GM18499 (cell line): ENCODE measurements at regions not wholly inside any gene's neighbourhood (a gene's known extent, or its start where the extent isn't known, plus 50 kb on each side); places are given as distances from the start of the nearest gene placed in this dataset.

Source experiments
- ATAC-seq: cut with Tn5 transposase; IDR thresholded peaks from one replicate; pipeline ENCODE4 v1.9.1; 2021; ENCODE audit warnings: moderate number of reproducible peaks; ENCODE audit not compliant: insufficient read depth, unreplicated experiment

DNA sequence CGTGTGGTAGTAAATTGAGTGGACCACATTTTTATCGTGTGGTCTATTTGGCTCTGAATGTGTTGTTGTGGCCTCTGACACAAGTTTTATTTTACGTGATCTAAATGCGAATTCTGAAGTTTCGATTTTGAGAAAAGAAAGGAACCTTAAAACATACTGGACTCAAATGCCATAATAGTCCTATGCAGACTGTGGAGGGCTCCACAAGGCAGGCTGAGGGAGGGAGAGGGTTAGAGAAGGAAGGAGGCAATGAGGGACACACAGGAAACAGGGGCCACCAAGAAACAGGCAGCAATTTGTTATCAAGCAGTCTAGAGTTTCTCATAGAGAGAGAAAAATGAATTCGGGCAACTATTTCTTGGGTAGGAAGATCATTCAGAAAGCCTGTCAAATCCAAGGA lies 110.4 kb upstream of the SEMA6A start:
- ATAC-seq, result no peak

DNA sequence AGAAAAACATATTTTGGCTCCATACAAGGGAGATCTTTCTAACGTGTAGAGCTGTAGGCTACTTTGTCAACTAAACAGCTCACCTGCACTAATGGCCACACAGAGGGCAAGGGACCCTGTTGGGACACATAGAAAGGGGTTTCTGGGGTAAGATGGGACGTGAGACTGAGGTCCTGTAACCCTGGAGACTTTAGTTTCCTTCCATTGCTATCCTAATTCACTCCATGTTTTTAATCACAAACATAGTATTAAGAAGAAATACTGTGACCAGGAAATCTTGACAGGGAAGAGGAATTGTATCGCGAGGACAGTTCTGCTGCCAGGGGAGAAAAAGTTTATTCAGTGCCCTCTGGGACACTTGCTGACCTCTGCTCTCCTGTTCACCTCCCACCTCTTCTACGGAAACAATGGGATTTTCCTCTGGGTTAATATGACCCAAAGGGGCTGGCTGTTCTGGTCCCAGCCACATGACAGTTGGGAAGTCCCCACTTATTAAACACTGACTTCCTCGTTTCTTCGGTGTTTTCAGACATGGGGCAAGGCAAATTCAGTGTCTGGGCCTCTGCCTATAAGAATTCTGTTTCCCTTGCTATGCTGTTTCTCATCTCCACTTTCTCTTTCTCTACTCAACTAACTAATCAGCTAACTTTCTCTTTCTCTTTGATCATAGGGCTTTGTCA lies 106.9 kb upstream of the SEMA6A start:
- peak; percentile 96 for ATAC-seq

DNA sequence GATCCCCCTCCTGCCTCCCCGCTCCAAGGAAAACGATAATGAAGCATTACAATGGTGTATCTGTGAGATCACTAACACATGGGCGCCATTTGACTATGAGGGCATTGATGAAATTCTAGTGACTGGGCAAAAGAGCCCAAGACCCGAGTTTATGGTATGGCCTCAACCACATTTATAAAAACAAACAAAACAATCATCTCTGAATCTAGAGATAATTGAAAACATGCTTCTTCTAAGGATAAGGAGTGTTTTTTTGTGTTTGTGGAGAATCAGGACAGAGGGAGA lies 100.9 kb upstream of the SEMA6A start:
- no peak for ATAC-seq

DNA sequence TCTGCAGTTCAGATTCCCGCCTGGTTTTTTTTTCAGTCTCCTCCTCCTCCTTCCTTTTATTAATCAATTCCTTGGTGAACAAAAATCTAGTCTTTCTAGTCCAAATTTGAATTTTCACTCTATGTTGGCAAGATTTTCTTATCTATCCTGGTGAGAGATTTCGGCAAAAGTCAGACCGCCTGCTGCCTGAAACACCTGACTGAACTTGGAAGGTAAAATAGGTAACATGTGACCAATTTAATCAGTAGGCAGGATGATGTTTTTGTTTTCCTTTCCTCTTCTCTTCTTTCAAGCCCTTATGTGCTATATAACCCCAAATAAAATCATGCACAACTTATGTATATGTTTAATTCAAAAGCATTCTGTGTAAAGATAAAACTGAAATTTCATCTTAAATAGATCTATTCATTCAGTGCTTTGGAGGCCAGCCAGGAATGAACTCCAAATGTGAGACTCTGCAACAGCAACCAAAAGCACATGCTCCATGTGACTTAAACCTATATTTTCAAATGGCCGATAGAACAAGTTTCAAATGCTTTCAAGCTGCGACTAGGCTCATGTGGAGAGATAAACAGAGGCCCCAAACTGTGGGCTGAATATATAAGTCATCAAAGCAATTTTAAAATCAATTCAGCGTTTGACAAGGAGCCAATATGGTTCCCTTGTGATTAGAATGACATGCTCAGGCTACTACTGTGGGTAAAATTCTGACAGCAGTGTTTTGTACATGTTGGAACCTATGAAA lies 100.4 kb upstream of the SEMA6A start:
- ATAC-seq, result no peak

GRCh38 chr5:116673453-116673852 lies 98.8 kb upstream of the SEMA6A start:
- ATAC-seq, result no peak

DNA sequence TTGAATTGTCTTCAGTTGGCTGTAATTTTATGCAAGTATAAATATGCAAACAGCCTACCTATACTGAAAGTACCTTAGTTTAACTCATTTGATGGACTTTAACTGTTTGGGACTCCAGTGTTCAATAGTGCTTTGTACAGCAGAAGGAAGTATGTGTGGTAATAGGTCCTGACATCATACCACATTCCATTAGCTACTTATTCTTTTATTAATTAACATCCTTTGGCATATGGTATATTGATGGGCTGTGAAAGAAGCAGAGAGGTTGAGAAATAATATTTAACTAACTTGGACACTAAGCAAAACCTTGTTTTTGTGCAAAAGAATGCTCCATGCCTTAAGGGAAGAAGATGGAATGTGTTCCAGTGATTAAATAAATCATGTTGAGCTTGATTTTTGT lies 97.6 kb upstream of the SEMA6A start:
- ATAC-seq, result no peak

DNA sequence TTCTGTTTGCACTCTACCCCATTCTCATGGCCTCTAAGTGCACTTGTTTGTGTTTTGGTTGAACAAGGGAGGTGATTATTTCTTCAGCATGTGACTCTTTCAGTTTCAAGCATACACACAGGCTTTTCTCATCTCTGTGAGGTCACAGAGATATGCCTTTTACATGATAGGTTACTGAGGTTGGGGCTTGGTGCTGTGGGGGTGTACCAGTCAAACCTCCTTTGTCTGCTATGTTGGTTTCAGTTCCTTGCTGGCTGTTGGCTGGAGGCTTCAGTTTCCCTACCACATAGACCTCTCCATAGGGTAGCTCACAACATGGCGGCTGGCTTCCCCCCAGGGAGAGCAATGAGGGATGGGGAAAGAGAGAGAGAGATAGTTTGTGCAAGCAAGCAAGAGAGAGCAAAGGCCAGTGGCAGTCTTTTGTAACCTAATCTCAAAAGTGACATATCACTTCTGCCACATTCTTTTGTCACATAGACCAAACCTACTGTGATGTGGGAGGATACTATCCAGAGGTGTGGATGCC lies 96.7 kb upstream of the SEMA6A start:
- peak; percentile 96 for ATAC-seq

DNA sequence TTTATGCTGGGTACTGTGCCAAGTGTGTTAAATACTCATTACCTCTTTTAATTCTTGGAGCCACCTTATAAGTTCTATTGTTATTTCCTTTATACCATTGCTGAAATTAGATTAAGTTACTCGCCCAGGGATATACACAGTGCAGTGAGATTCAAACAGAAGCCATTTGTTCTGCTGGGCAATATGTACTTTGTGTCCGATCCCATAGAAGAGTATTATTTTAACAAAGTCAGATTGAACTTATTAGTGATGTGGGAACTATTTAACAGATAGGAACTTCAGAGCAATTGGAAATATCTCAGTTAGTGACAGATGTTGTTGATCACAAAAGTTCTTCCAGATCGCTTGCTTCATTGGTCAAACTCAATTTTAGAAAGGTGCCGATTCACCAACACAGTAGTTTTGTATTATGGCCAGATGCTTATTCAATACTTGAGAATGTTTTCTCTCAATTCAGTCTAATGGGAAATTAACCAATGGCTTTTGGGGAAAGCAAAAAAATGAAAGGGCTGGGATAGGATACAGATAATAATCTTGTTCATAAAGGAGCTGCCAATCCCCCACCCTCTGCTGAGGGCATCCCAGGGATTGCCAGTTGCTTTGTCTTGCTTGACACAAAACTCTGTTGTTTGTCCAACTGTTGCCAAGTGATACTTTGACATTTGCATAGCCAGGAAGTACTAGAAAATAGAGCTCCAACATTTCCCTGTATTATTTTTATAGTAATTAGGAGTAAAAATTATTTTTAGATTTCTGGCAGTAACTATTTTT lies 94.8 kb upstream of the SEMA6A start:
- no peak for ATAC-seq

GRCh38 chr5:116668390-116668789 lies 93.8 kb upstream of the SEMA6A start:
- ATAC-seq, result no peak

DNA sequence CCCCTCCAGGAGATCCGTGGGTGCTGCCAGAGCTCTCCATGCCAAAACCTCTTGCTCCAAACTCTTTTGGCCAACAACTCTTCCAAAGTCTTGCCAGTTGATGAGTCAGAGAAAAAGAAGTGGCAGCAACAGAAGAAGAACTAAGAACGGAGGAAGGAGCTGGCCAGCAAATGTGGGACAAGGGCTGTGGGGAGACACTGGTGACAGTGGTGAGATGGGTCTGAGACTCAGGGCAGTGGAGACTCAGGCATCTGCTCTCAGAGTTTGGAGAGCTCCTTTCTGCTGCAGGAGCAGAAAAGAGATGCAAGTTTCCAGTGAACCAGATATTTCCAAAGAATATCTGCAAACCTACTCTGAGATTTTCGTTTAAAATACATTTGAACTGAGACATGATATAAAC lies 92.3 kb upstream of the SEMA6A start:
- ATAC-seq, result no peak

GRCh38 chr5:116664988-116665387 lies 90.4 kb upstream of the SEMA6A start:
- ATAC-seq, result no peak

DNA sequence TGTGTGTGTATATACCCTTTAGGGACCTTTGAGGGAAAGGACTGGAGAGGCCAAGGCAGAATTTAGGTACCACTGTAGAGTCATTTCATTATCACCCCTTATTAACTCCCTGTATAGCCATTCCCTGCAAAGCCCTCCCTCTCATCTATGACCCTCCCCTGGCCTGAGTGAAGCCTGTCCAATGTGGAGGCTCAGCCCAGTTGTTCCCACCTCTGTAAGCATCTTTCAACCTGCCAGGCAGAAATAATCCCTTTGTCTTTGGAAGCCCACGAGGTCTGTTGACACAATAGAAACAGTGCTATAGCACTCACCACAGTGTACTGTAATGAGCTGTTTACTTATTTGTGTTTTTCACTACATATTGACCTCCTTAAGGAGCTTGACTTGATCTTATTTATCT lies 88.5 kb upstream of the SEMA6A start:
- no peak for ATAC-seq

- no peak for ATAC-seq
These were observed 86.8 kb upstream of the SEMA6A start for GRCh38 chr5:116661419-116661818.

DNA sequence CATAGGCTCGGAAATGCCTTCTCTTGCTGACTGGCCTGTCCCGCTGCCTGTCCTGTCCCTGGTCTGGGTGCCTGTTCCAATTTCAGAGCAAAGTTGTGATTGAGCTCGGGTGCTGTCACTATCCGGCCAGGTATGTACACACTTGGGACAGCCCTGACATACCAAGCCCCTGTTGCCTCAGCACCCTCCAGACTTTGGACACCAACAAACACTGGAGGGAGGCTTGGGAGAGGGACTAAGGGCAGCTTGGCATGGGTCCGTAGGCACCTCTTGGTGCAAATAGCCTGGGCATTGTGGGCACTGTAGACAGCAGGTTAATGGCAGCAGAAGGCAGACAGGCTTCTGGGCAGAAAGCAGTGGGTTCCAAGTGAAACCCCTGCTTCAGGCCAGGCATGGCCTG lies 86.3 kb upstream of the SEMA6A start:
- no peak for ATAC-seq

GRCh38 chr5:116658830-116659229 lies 84.2 kb upstream of the SEMA6A start:
- ATAC-seq, result no peak

- ATAC-seq, result no peak
These were observed 83.5 kb upstream of the SEMA6A start for GRCh38 chr5:116658141-116658540.

DNA sequence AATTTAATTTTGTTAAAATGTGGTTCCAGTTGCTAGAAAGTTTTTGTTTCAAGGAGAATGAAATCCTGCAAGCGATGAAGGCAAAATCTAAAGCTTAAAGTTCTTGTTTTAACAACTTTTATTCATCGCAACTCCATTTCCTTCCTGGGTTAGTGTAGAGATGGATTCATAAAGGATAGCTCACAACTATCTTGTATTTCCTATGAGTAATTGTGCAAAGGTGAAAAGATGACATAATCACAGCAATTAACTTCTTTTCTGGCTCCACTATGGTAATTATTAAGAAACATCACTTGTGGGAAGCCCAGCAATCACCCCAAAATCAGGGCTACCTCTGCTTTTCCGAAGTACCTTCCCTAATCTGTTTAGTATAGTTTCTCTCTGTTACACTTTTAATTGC lies 80.8 kb upstream of the SEMA6A start:
- no peak for ATAC-seq

GRCh38 chr5:116654925-116655324 lies 80.3 kb upstream of the SEMA6A start:
- no peak for ATAC-seq

GRCh38 chr5:116652903-116653302 lies 78.3 kb upstream of the SEMA6A start:
- no peak for ATAC-seq

- ATAC-seq, result peak; percentile 92
These were observed 77.6 kb upstream of the SEMA6A start for GRCh38 chr5:116652196-116652729.

GRCh38 chr5:116651653-116652052 lies 77.0 kb upstream of the SEMA6A start:
- ATAC-seq, result no peak
